OCI-LY1 (cell line): ENCODE measurements at regions not wholly inside any gene's neighbourhood (a gene's known extent, or its start where the extent isn't known, plus 50 kb on each side); places are given as distances from the start of the nearest gene placed in this dataset.

Source experiments
- EZH2 ChIP-seq: fragments of 200-600 bp; sonication (generic), shearing (Covaris generic); IDR thresholded peaks from 2 replicates; pipeline ENCODE4 v1.8.0; 2017; ENCODE audit warnings: borderline replicate concordance, mixed run types, mild to moderate bottlenecking, antibody characterized with exemption, low read length, moderate library complexity, mixed read lengths
- TF ChIP-seq, protein P1 (sequence below): fragments of 200-600 bp; sonication (generic), shearing (Covaris generic); IDR thresholded peaks from 2 replicates; pipeline ENCODE4 v1.5.1; 2017; ENCODE audit warnings: mild to moderate bottlenecking, antibody characterized with exemption, low read length, moderate library complexity, mixed read lengths

- TF ChIP-seq, protein P1, sequence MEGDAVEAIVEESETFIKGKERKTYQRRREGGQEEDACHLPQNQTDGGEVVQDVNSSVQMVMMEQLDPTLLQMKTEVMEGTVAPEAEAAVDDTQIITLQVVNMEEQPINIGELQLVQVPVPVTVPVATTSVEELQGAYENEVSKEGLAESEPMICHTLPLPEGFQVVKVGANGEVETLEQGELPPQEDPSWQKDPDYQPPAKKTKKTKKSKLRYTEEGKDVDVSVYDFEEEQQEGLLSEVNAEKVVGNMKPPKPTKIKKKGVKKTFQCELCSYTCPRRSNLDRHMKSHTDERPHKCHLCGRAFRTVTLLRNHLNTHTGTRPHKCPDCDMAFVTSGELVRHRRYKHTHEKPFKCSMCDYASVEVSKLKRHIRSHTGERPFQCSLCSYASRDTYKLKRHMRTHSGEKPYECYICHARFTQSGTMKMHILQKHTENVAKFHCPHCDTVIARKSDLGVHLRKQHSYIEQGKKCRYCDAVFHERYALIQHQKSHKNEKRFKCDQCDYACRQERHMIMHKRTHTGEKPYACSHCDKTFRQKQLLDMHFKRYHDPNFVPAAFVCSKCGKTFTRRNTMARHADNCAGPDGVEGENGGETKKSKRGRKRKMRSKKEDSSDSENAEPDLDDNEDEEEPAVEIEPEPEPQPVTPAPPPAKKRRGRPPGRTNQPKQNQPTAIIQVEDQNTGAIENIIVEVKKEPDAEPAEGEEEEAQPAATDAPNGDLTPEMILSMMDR = no peak
- no peak for TF ChIP-seq EZH2
These were observed 53.0 kb upstream of the USP15 start for GRCh38 chr12:62207248-62207647.
